GM19240 (cell line): ENCODE measurements at regions not wholly inside any gene's neighbourhood (a gene's known extent, or its start where the extent isn't known, plus 50 kb on each side); places are given as distances from the start of the nearest gene placed in this dataset.

Experiments
- DNase-seq: peaks from one replicate; pipeline ENCODE4 v3.0.0; 2011; ENCODE audit warnings: low spot score; ENCODE audit not compliant: insufficient read length

DNA sequence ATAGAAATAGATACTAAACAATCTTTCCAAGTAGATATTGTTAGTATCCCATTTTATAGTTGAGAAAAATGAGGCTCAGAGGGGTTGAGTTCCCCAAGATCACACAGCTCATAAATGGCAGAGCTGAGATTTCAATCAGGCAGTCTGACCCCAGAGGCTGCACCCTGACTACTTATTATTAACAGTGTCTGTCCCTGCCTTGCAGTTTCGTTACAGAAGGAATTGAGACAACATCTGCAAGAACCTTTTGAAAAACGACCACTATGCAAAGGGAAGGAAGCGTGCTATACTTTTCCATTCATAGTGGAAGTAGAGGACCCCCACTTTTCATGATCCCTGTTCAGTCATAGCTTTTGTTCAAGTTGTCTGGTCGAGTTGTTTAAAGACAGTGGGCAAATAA lies 53.2 kb upstream of the SEC11C start:
- DNase-seq = no peak

DNA sequence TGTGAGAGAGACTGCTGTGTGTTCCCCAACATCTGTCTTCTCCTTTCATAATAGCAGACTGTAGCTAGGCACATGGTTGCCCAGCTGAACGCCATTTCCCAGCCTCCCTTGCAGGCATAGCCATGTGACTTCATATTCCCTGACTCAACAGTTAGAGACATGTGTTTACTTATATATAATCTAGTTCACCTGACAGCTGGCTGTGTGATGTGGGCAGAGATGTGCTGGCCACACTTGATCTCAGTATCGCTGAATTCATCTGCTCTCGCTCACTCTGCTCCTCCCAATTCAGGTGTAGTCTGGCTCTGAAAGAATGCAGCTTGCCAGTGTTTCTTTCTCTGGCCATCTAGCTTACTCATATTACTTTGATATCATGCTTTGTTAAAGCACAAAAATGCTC lies 52.3 kb upstream of the SEC11C start:
- no peak for DNase-seq
